ENCODE measurements at regions not wholly inside any gene's neighbourhood (a gene's known extent, or its start where the extent isn't known, plus 50 kb on each side); places are given as distances from the start of the nearest gene placed in this dataset.

- TF ChIP-seq SKIL (CRISPR knock-in tag; IDR thresholded peaks at IDR 0.05; ENCODE audit: borderline replicate concordance) (no peak), CHD4 (IDR thresholded peaks at IDR 0.05; ENCODE audit: borderline replicate concordance, low read length) (no peak), MTERF4 (CRISPR knock-in tag; IDR thresholded peaks at IDR 0.05) (no peak), ZNF331 (CRISPR knock-in tag; IDR thresholded peaks at IDR 0.05) (no peak), ZBTB25 (CRISPR knock-in tag; IDR thresholded peaks at IDR 0.05) (no peak), BCLAF1 (IDR thresholded peaks at IDR 0.05) (no peak), MTA1 (CRISPR knock-in tag; IDR thresholded peaks at IDR 0.05; ENCODE audit: borderline replicate concordance) (no peak), GPBP1L1 (CRISPR knock-in tag; IDR thresholded peaks at IDR 0.05) (no peak), RBM39 (IDR thresholded peaks at IDR 0.05; ENCODE audit: low read depth, low read length, poor library complexity, severe bottlenecking) (no peak), CHD2 (IDR thresholded peaks at IDR 0.05; ENCODE audit: low read depth, low read length) (no peak)
These were observed 814.2 kb upstream of the TENM4 start (continued) for GRCh38 chr11:80255021-80255420.
